ENCODE measurements at regions not wholly inside any gene's neighbourhood (a gene's known extent, or its start where the extent isn't known, plus 50 kb on each side); places are given as distances from the start of the nearest gene placed in this dataset.
"Not testable (repeated sequence)": the region's sequence is repeated elsewhere in the genome, so short reads cannot be mapped to it uniquely, and the experiment has no call there.

- H4K8ac ChIP-seq (ENCODE audit: low read depth, low read length); H2BK12ac ChIP-seq (ENCODE audit: low read length); H3K27me3 ChIP-seq (ENCODE audit: control insufficient read depth in 3 of 3, insufficient read depth in 3 of 3, low read depth in 1 of 3, low read length in 3 of 3); H3K4me1 ChIP-seq (ENCODE audit: control insufficient read depth in 2 of 2, insufficient read depth in 1 of 2, low read depth in 1 of 2, low read length in 2 of 2); H3K23ac ChIP-seq (ENCODE audit: low read depth, low read length, poor library complexity); H3K4me3 ChIP-seq (ENCODE audit: low read length in 2 of 2); H3K4ac ChIP-seq (ENCODE audit: low read length); H2BK120ac ChIP-seq (ENCODE audit: low read depth, low read length); H3K27ac ChIP-seq (replicated peaks; ENCODE audit: low read length); H4K91ac ChIP-seq (ENCODE audit: low read depth, low read length, poor library complexity); H2BK15ac ChIP-seq (ENCODE audit: low read length); H3K36me3 ChIP-seq (replicated peaks in 1 of 2; ENCODE audit: control insufficient read depth in 2 of 2, insufficient read depth in 2 of 2, low read length in 2 of 2); H3K18ac ChIP-seq (ENCODE audit: low read length); H3K9me3 ChIP-seq (replicated peaks in 1 of 2; ENCODE audit: control insufficient read depth in 2 of 2, insufficient read depth in 1 of 2, low read depth in 1 of 2, low read length in 2 of 2); H3K4me2 ChIP-seq (ENCODE audit: insufficient read depth, low read length, poor library complexity, severe bottlenecking); H3K79me1 ChIP-seq (ENCODE audit: low read depth, low read length); DNase-seq (ENCODE audit: low spot score); H2AFZ ChIP-seq (ENCODE audit: low read length); H3K9ac ChIP-seq (ENCODE audit: low read depth, low read length, poor library complexity); H2BK5ac ChIP-seq (ENCODE audit: low read length); H3K14ac ChIP-seq (ENCODE audit: low read length); H2AK5ac ChIP-seq (ENCODE audit: low read depth, low read length): not testable (repeated sequence)
- no CpG with 5 or more reads among the region's 60 CpGs for WGBS, 2 donors (ENCODE audit: extremely low coverage in 2 of 2, insufficient read length in 2 of 2, insufficient replicate concordance in 1 of 2)
Measured at GRCh38 chr6:27653143-27653825, 180.4 kb upstream of the ZNF184 start.

- H3K23ac ChIP-seq (ENCODE audit: low read depth, low read length, poor library complexity) = no peak overlapping the region
- DNase-seq (ENCODE audit: low spot score) = peak; percentile 9
- H3K18ac ChIP-seq (ENCODE audit: low read length) = no peak overlapping the region
- H2BK12ac ChIP-seq (ENCODE audit: low read length) = no peak overlapping the region
- H2AFZ ChIP-seq (ENCODE audit: low read length) = peak overlapping the region; percentile 58
- no CpG with 5 or more reads among the region's 7 CpGs for WGBS, 2 donors (ENCODE audit: extremely low coverage in 2 of 2, insufficient read length in 2 of 2, insufficient replicate concordance in 1 of 2)
- no peaks in the 10 kb centered on the region for H3K36me3 ChIP-seq (replicated peaks in 1 of 2; ENCODE audit: control insufficient read depth in 2 of 2, insufficient read depth in 2 of 2, low read length in 2 of 2)
- H3K9me3 ChIP-seq (replicated peaks in 1 of 2; ENCODE audit: control insufficient read depth in 2 of 2, insufficient read depth in 1 of 2, low read depth in 1 of 2, low read length in 2 of 2) = no peaks in the 10 kb centered on the region
- no peaks in the 10 kb centered on the region for H3K27me3 ChIP-seq (ENCODE audit: control insufficient read depth in 3 of 3, insufficient read depth in 3 of 3, low read depth in 1 of 3, low read length in 3 of 3)
- H3K14ac ChIP-seq (ENCODE audit: low read length) = no peak overlapping the region
- H3K79me1 ChIP-seq (ENCODE audit: low read depth, low read length) = no peaks in the 10 kb centered on the region
- H2BK120ac ChIP-seq (ENCODE audit: low read depth, low read length) = no peak overlapping the region
- no peak overlapping the region for H2AK5ac ChIP-seq (ENCODE audit: low read depth, low read length)
- H4K8ac ChIP-seq (ENCODE audit: low read depth, low read length) = no peak overlapping the region
- H3K9ac ChIP-seq (ENCODE audit: low read depth, low read length, poor library complexity) = peak overlapping the region; percentile 38
- no peak overlapping the region for H3K4ac ChIP-seq (ENCODE audit: low read length)
- peaks cover 0 to 2% of the 10 kb centered on the region in 2 donors for H3K4me1 ChIP-seq (ENCODE audit: control insufficient read depth in 2 of 2, insufficient read depth in 1 of 2, low read depth in 1 of 2, low read length in 2 of 2)
- no peak overlapping the region for H3K27ac ChIP-seq (replicated peaks; ENCODE audit: low read length)
- H3K4me2 ChIP-seq (ENCODE audit: insufficient read depth, low read length, poor library complexity, severe bottlenecking) = peak overlapping the region; percentile 50
- H4K91ac ChIP-seq (ENCODE audit: low read depth, low read length, poor library complexity) = no peak overlapping the region
- no peak overlapping the region for H2BK15ac ChIP-seq (ENCODE audit: low read length)
- no peak overlapping the region for H2BK5ac ChIP-seq (ENCODE audit: low read length)
- H3K4me3 ChIP-seq (ENCODE audit: low read length in 2 of 2) = peak overlapping the region; percentile 42 to 88
Measured at GRCh38 chr6:27651371-27651732, 178.4 kb upstream of the ZNF184 start.

- peak overlapping the region; percentile 50 for H3K4me2 ChIP-seq (ENCODE audit: insufficient read depth, low read length, poor library complexity, severe bottlenecking)
- H3K4me1 ChIP-seq (ENCODE audit: control insufficient read depth in 2 of 2, insufficient read depth in 1 of 2, low read depth in 1 of 2, low read length in 2 of 2) = peaks cover 0 to 2% of the 10 kb centered on the region in 2 donors
- no peak overlapping the region for H2BK12ac ChIP-seq (ENCODE audit: low read length)
- H2BK5ac ChIP-seq (ENCODE audit: low read length) = no peak overlapping the region
- H3K9ac ChIP-seq (ENCODE audit: low read depth, low read length, poor library complexity) = peak overlapping the region; percentile 44
- DNase-seq (ENCODE audit: low spot score) = peak; percentile 62
- no peak overlapping the region for H3K14ac ChIP-seq (ENCODE audit: low read length)
- no peaks in the 10 kb centered on the region for H3K27me3 ChIP-seq (ENCODE audit: control insufficient read depth in 3 of 3, insufficient read depth in 3 of 3, low read depth in 1 of 3, low read length in 3 of 3)
- H2BK15ac ChIP-seq (ENCODE audit: low read length) = peak overlapping the region; percentile 85
- no peaks in the 10 kb centered on the region for H3K79me1 ChIP-seq (ENCODE audit: low read depth, low read length)
- H2AK5ac ChIP-seq (ENCODE audit: low read depth, low read length) = no peak overlapping the region
- no peak overlapping the region for H4K8ac ChIP-seq (ENCODE audit: low read depth, low read length)
- H4K91ac ChIP-seq (ENCODE audit: low read depth, low read length, poor library complexity) = no peak overlapping the region
- H3K23ac ChIP-seq (ENCODE audit: low read depth, low read length, poor library complexity) = no peak overlapping the region
- H3K9me3 ChIP-seq (replicated peaks in 1 of 2; ENCODE audit: control insufficient read depth in 2 of 2, insufficient read depth in 1 of 2, low read depth in 1 of 2, low read length in 2 of 2) = no peaks in the 10 kb centered on the region
- WGBS, 2 donors (ENCODE audit: extremely low coverage in 2 of 2, insufficient read length in 2 of 2, insufficient replicate concordance in 1 of 2) = no CpG with 5 or more reads among the region's 17 CpGs
- H3K27ac ChIP-seq (replicated peaks; ENCODE audit: low read length) = no peak overlapping the region
- peak overlapping the region; percentile 83 for H3K18ac ChIP-seq (ENCODE audit: low read length)
- no peak overlapping the region for H2BK120ac ChIP-seq (ENCODE audit: low read depth, low read length)
- H3K4me3 ChIP-seq (ENCODE audit: low read length in 2 of 2) = peak overlapping the region; percentile 42 to 88
- peak overlapping the region; percentile 58 for H2AFZ ChIP-seq (ENCODE audit: low read length)
- no peaks in the 10 kb centered on the region for H3K36me3 ChIP-seq (replicated peaks in 1 of 2; ENCODE audit: control insufficient read depth in 2 of 2, insufficient read depth in 2 of 2, low read length in 2 of 2)
- H3K4ac ChIP-seq (ENCODE audit: low read length) = no peak overlapping the region
Measured at GRCh38 chr6:27650620-27651370, 177.9 kb upstream of the ZNF184 start.

- H4K8ac ChIP-seq (ENCODE audit: low read depth, low read length) = no peak overlapping the region
- H2BK12ac ChIP-seq (ENCODE audit: low read length) = no peak overlapping the region
- H3K4me3 ChIP-seq (ENCODE audit: low read length in 2 of 2) = no peak overlapping the region
- H3K79me1 ChIP-seq (ENCODE audit: low read depth, low read length) = no peaks in the 10 kb centered on the region
- no peak overlapping the region for H2AFZ ChIP-seq (ENCODE audit: low read length)
- H3K9me3 ChIP-seq (replicated peaks in 1 of 2; ENCODE audit: control insufficient read depth in 2 of 2, insufficient read depth in 1 of 2, low read depth in 1 of 2, low read length in 2 of 2) = no peaks in the 10 kb centered on the region
- no peak overlapping the region for H2BK120ac ChIP-seq (ENCODE audit: low read depth, low read length)
- no peak overlapping the region for H3K27ac ChIP-seq (replicated peaks; ENCODE audit: low read length)
- no peaks in the 10 kb centered on the region for H3K27me3 ChIP-seq (ENCODE audit: control insufficient read depth in 3 of 3, insufficient read depth in 3 of 3, low read depth in 1 of 3, low read length in 3 of 3)
- no peak overlapping the region for H2AK5ac ChIP-seq (ENCODE audit: low read depth, low read length)
- no peak overlapping the region for H3K23ac ChIP-seq (ENCODE audit: low read depth, low read length, poor library complexity)
- no peak overlapping the region for H3K9ac ChIP-seq (ENCODE audit: low read depth, low read length, poor library complexity)
- no peak overlapping the region for H2BK15ac ChIP-seq (ENCODE audit: low read length)
- H3K4ac ChIP-seq (ENCODE audit: low read length) = no peak overlapping the region
- no peak overlapping the region for H2BK5ac ChIP-seq (ENCODE audit: low read length)
- H3K4me2 ChIP-seq (ENCODE audit: insufficient read depth, low read length, poor library complexity, severe bottlenecking) = no peak overlapping the region
- no peak overlapping the region for H3K18ac ChIP-seq (ENCODE audit: low read length)
- DNase-seq (ENCODE audit: low spot score) = no peak
- no peak overlapping the region for H3K14ac ChIP-seq (ENCODE audit: low read length)
- H4K91ac ChIP-seq (ENCODE audit: low read depth, low read length, poor library complexity) = no peak overlapping the region
- no peaks in the 10 kb centered on the region for H3K36me3 ChIP-seq (replicated peaks in 1 of 2; ENCODE audit: control insufficient read depth in 2 of 2, insufficient read depth in 2 of 2, low read length in 2 of 2)
- H3K4me1 ChIP-seq (ENCODE audit: control insufficient read depth in 2 of 2, insufficient read depth in 1 of 2, low read depth in 1 of 2, low read length in 2 of 2) = no peaks in the 10 kb centered on the region
- no CpG with 5 or more reads among the region's 6 CpGs for WGBS, 2 donors (ENCODE audit: extremely low coverage in 2 of 2, insufficient read length in 2 of 2, insufficient replicate concordance in 1 of 2)
Measured at GRCh38 chr6:27644528-27644927, 171.6 kb upstream of the ZNF184 start.
